Renal cortical epithelial cell (primary cell): ENCODE measurements at regions not wholly inside any gene's neighbourhood (a gene's known extent, or its start where the extent isn't known, plus 50 kb on each side); places are given as distances from the start of the nearest gene placed in this dataset.

Experiments
- DNase-seq: peaks from one replicate; pipeline ENCODE4 v3.0.0-alpha.2; 2011; ENCODE audit warnings: low read depth

DNA sequence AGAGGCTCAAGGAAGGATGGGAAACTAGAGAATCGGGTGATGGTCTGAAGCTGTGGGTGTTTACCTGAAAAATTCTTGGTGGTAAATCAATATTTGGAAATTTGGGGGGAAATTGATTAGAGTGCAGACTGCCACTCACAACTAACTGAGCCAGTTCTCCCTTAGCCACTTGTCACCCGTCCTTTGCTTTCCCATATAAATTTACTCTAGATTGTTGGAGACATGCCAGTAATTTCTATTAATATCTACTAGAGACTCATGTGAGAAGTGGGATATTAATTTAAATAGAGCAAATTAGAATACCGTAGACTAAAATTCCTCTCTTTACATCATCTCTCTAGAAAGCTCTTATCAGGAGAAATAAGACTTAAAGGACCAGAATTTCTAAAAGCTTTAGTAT, 471.3 kb upstream of the DAB2 start:
- no peak for DNase-seq

DNA sequence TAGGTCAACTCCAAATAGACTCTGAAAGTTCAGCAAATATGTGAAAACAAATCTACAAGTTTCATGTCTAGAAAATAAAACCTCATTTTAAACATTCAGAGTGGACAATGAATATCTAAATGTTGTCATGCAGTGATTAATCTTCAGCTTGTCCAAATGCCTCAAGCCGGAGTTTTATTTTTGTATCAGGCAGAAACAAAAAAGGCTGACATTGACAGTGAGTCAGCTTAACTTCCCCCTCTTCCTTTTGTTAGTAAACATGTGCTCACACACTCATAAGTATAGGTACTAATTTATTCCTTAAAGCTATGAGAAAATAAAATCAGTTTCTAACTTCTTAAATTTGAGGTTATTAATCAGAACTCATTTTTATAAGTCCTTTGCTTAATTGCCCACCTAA, 467.9 kb upstream of the DAB2 start:
- peak; percentile 30 for DNase-seq

DNA sequence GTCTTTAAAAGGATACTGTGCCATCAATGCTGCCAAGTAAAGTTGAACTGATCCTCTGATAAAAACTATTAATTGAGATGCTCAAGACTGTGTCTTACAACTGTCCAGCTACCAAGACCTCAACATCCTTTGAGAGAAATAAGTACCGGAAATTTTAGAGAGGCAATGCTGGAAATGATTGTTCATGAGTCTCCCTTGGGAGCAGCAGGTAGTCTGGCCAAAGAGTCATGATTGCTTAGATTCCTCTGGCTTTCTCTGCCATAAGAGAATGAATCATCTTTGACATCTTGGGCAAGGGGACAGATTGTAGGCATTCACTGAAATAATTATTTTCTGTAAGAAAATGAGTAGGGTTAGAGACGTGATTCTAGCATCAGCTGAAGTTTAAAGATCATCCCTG, 466.6 kb upstream of the DAB2 start:
- DNase-seq = peak; percentile 5

DNA sequence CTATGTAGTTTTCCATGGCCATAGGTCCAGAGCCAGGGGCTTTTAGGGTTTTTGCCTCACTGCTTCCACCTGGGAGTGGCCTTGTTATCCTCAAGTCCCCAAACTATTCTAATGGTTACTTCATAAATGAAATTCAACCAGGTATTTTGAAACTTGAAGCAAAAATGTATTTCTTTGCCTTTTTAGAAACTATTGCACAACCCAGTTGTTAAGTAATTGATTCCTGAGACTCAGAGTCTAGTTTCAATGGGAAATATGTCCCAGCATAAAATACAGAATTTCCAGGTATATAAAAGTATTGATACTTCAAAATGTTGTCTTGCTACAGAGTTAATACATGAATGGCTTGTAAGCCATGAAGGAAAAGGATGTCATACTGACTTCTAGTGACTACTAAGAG, 456.2 kb upstream of the DAB2 start:
- no peak for DNase-seq

DNA sequence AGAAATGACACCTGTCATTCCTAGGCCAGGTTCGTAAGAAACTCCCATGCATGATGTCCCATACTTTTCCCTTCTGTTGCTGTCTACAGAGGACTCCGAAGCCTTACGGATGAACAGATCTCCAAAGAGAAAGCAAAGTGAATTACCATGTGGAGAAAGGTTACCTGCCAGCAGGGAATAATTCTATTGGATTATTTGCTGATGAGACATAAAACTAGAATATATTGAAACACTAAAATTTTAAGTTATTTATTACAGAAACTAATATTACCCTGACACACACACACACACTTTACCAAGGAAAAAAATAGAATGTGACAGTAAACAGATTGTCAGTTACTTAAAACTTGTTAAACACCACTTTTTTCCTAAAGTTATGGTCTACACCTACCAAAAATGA, 452.7 kb upstream of the DAB2 start:
- no peak for DNase-seq

DNA sequence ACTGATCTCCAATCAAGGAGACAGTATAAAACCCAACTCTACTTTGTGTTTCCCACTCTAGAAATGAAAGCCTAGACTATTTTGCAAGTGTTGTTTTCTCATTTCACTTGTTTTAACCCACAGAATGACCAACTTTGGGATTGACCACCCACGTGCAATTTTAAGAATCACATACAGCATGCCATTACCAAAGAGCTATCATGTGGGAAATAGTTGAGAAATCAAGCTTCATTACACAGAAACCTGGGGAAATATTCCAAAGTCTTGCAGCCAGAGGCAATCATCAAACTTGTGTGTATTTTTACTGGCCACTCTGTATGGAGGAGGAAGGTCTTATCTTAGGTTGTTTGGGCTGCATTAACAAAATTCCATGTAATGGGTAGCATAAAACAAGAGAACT, 451.4 kb upstream of the DAB2 start:
- peak; percentile 12 for DNase-seq

DNA sequence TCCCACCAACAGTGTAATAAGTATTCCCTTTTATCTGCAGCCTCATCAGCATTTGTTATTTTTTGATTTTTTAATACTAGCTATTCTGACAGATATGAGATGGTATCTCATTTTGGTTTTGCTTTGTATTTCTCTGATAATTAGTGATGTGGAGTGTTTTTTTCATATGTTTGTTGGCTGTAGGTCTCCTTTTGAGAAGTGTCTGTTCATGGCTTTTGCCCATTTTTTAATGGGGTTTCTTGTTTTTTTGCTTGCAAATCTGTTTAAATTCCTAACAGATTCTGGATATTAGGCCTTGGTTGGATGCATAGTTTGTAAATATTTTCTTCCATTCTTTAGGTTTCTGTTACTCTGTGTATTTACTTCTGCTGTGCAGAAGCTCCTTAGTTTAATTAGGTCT, 445.4 kb upstream of the DAB2 start:
- DNase-seq = no peak

DNA sequence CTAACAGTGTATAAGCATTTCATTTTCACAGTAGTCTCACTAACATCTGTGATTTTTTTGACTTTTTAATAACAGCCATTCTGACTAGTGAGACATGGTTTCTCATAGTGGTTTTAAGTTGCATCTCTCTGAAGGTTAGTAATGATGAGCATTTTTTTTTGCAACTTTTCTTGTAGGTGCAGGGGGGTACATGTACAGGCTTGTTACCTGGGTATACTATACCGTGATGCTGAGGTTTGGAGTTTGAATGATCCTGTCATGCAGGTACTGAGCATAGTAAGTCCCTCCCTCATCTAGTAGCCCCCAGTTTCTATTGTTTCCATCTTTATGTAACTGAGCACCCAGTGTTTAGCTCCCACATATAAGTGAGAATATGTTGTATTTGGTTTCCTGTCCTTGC, 444.6 kb upstream of the DAB2 start:
- DNase-seq = no peak

DNA sequence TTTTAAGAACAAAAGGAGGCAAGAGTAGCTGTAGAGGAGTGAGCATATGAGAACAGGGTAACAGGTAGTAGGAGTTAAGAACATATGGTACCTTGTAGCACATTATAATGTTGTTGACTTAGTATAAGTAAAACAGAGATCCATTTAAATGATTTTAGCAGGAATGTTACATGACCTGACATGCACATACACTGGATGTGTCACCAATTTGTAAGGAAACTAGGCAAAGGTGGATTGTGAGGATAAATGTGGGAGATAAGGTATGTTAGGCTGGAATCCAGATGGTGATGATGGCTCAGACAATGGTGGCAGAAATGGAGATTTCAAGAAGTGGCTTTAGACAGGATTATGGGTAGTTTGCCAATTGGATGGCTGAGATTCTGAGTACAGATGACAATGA, 443.1 kb upstream of the DAB2 start:
- no peak for DNase-seq

DNA sequence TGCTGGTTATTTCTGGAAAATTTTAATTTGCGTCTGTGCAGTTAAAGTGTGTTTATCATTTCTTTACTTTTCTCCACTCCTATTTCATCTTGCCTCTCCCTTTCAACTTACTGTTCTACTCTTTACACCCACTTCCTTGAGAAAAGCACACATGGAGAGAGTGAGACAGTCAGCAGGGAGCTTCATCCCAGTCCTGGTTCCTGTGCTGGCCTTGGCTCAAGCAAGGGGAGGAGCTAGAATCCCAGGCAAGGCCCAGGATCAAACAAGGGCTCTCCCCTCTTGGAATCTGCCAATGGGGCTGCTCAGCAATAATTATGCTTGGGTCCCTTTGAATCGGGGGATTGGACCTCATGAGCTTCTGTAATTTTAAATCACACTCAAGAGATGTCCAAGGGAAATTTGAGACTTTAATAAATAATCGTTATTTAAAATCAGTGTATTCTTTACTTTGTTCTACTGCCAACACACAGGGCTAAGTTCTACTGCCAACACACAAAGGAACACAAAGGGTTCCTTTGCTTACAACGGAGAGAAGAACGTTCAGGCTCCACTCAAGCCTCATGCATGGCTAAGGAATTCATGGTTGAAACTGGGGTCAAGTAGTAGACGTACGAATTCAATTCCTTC, 439.3 kb upstream of the DAB2 start:
- DNase-seq = no peak

DNA sequence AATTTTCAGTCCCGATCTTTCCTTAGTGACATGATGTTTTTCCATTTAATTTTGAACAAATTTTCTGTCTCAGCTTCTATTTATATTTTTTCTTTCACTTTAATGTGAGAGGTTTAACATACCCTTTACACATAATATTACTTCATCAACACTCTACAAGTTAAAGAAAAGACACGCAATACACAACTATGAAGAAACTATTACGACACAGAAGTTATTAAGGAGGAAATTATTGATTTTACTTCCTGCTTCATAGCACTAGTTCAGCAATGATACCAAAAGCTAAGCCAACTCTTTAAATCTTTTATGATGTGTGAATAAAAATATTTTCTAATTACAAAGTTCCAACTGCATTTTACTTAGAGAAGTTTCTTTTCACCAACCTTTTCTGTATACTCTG, 432.3 kb upstream of the DAB2 start:
- DNase-seq = no peak

DNA sequence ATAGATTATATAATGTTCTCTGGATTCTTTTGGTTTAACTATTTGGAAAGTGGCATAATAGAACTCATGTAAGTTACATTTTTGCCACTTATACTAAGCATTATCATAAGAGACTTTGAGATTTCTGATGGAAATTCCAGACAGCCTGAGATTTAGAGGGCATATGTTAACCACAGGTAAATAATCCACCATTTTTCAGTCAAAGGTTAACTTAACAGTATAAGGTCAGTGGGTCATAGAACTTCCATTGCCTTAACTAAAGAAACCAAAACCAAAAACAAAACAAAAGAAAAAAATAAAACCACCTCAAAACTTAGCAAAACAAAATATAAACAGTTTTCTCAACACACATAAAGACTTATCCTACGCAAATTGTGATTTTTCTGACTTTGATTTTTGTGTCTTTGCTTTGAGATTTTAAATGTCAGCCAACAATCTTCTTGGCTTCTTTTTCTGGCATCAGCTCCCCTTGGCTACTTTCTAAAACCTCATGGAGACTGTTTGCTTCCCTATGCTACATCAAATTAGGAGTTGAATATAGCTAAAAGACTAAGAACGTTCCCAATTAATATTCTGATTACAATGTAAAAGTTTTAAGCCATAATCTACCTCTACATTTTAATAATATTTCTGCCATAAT, 430.1 kb upstream of the DAB2 start:
- peak; percentile 34 for DNase-seq

DNA sequence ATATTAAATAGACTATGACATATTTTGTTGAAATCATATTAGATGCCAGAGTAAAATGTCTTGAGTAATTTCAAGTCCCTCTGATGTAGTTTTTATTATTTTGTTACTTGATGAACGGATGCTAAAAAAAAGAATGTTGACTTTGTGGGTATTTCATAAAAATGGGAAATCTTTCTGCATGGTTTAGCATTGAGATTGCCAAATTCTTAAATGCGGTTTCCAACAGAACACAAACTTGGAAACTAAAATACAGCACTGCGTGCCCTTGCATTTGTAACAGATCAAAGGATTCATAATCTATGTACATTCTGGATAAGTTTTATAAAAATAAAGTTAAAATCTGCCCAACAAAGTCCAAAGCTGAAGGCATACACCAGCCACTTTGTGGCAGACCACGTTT, 425.5 kb upstream of the DAB2 start:
- no peak for DNase-seq

DNA sequence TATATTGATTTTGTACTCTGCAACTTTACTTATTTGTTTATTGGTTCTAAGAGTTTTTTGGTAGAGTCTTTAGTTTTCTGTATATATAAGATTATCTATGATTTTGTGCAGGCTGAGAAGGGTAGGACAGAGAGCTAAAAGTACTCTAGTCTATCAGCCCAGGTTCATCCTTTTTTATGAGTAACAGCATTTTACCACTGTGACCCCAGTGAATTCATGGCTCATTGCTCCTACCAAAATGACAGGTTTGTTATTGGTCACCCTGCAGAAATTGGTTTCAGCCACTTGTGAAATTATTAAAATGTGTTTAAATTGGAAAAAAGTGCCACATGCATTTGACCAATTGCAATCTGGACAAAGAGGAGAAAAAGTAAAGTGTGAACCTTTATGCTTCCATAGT, 421.4 kb upstream of the DAB2 start:
- DNase-seq = no peak

DNA sequence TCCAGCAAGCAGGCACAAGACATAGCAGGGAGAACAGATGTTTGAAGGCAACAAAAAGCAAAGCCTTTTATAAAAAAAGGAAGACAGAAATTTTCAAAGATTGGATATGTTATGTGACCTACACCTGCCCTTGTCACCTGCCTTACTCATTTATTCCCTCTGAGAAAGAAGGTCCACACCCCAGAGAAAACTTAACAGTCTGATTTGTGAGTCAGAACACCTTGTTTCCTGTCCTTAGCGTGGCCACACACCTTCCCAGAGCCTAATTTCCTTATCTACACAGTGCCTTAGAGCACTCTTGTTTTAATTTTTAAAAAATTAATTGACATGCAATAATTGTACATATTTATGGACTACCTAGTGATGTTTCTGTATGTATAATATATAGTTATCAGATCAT, 419.0 kb upstream of the DAB2 start:
- peak; percentile 13 for DNase-seq

DNA sequence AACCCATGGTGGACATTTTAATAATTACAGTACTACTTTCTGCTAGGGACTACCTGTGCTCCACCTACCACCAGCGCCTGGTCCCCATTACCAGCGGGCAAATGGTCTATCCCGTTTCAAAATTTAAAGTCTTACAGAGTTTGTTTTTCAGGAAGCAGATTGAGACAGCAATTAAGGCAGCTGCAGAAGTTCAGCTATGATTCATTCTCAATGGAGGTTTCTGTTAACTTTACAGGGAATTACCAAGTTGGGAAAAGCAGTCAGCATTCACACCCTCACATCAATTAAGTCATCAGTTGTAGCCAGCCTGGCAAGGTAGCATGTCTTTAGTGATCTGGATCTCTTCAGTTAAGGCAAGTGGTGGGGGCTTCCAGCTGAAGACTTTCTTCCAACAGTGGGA, 410.6 kb upstream of the DAB2 start:
- DNase-seq = peak; percentile 66

DNA sequence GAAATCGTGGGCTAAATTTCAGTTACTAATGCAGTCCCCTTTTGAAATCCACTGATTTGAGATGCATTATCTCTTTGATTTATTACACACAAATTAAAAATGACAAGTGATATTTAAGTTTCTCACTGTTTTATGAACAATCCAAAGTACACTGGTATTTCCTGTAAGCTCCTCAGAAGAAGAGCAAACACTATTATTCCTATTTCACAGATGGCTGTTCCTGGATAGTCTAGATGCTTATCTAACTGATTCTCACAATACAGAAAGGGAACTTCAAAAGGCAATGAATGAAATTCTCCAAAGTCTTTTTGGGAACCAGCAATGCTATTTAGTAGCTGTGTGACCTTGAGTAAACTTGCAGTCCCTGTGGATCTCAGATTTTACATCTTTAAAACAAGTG, 404.7 kb upstream of the DAB2 start:
- DNase-seq = no peak

DNA sequence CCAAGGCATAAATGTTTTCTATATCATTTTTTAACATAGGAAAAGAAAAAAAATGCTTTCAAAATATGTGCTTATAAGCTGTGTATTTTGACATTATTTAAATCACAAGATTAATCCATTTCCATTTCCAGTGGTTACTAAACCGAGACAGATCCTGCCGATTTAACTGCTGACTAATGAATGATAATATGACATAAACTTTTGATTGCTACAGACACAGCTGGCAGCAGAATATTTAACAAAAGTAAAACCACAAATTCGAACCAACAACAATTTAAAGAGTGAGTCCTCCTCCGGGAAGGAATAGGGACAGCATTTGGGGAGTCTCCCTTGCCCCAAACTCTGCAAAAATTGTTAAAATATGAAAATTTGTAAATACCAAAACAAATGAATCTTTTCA, 401.3 kb upstream of the DAB2 start:
- peak; percentile 6 for DNase-seq

DNA sequence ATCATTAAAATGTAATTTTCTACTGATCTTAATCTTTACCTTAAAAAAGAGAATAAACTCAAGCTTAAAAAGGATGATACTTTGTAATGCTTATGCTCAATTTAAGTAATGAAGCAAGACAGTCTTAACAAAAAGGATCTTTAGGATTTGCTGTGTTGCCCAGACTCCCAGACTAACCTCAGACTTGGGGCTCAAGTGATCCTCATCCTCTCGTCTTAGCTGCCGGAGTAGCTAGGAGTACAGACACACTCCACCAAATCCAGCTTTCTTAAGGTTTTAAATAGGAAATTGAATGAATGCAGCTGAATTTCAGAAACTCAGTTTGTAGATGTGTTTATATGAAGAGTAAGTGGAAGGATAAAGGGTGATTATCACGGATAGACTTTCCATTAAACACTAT, 400.5 kb upstream of the DAB2 start:
- DNase-seq = no peak

DNA sequence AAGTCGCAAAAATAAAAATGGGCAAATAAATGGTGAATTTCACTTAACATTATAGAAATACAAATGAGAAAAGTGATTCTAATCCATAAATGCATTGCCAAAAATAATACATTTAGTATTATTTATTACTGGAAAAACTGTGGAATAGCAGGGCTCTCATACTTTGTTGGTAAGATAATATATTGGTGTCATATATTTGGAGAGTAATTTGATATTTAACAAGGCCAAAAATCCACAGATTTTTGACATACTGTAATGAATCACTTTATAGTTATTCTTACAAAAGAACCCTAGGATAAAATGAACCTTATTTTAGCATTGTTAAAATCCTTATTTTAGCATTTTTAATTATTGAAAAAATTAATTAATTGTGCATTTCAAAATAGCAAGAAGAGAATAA, 397.2 kb upstream of the DAB2 start:
- DNase-seq = no peak

DNA sequence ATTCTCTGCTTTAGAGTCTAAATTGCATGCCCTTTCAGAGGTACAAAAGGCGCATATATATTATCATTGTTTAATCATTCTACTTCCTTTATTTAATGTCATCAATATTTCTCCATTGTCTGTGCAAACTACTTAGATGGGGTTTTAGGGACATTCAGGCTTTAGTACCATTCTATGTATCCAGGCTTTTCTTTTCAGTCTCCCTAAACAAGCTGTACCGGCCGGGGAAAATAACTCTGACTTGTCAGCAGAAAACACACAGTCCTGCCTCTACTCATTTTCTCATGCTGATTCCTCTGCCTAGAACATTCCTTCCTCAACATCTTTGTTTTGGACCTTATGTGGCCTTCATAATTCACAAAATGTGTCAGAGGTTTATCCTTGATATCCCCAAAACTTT, 392.1 kb upstream of the DAB2 start:
- no peak for DNase-seq

DNA sequence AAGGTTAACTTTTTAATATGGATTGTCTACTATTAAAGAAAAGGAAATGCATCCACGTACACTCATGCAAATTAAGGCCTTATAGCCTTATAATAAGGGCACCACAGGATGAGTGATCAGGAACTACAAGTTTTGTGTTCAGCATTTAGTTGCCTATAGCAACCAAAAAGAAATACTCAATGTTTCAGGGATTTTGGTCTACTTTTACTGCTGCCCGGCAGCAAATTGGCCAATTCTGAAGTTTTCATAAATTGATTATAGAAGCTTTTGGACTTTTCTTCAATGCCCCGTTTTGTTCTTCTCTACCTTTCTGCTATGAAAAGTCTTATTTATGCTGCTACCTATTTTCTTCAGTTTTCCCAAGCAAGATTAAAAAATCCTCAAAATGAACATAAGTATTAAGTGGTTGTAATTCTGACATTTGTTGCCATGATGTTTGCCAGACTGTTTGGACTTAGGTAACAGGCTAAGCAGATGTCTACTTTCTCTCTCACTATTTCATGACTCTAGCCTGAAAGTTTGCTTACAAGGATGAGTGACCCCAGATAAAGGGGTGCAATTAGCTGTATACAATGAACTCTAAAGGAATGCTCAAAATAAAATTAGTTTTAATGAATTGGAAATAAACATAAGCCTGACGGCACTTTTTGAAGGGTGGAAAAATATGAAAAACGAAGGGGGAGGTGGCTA, 391.5 kb upstream of the DAB2 start:
- DNase-seq = no peak

DNA sequence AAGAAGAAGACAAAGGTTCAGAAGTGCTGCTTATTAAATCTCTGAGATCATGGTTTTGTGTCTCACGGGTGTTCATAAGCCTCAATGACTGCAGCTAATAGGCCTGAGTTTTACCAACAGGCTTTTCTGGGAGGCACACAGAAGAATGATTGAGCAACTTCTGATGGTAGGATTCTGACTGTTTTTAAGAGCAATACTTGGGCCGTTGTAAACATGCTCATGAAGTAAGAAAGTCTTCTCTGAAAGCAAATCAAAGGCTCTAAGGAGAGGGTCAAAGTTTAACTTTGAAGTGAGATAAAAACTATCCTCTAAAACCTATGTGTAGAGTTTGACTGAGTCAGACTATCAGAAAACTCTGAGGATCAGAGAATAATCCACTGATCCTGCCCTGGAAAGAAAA, 390.9 kb upstream of the DAB2 start:
- peak; percentile 4 for DNase-seq

DNA sequence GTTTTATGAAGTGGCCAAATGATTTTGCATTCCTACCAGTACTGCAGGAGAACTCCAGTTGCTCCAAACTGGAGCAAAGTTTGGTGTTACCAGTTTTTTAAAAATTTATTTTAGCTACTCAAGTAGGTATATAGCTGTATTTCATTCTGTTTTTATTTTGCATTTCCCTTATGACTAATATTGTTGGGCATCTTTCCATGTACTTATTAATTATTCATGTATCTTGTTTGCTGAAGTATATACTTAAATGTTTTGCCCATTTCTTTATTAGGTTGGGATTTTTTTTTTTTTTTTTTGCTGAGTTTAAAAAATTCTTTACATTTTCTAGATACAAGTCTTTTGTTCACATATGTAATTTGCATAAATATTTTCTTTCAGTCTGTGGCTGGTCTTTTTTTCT, 386.6 kb upstream of the DAB2 start:
- DNase-seq = no peak
